Activated CD4-positive, alpha-beta T cell treated with anti-CD3 and anti-CD28 coated beads for 36 hours (primary cell): ENCODE measurements at regions not wholly inside any gene's neighbourhood (a gene's known extent, or its start where the extent isn't known, plus 50 kb on each side); places are given as distances from the start of the nearest gene placed in this dataset.
A peak's percentile ranks its signal among the peaks of the same experiment; 100 is the strongest.

Experiments
- ATAC-seq: fragments of 200-7000 bp; cut with Tn5 transposase; one replicate; pipeline ENCODE4 v1.10.0; 2021; ENCODE audit warnings: mild to moderate bottlenecking, moderate library complexity
- CTCF ChIA-PET: fragments of 350-600 bp; sonication (Branson Sonifier 250); formaldehyde crosslinking; loops from one replicate; lab custom pipeline; 2021; ENCODE audit warnings: antibody characterized with exemption; lab: Charles Lee
- POLR2A ChIA-PET: fragments of 350-600 bp; sonication (Branson Sonifier 250); formaldehyde crosslinking; loops from one replicate; lab custom pipeline; 2021; ENCODE audit warnings: antibody characterized with exemption, inconsistent platforms; lab: Charles Lee
- DNase-seq: peaks from one replicate; pipeline ENCODE4 v3.0.0-alpha.2; 2020
- H3K27ac Mint-ChIP-seq: one replicate; pipeline ENCODE4 v1.8.0; 2021; ENCODE audit warnings: mixed read lengths
- H3K27me3 Mint-ChIP-seq: one replicate; pipeline ENCODE4 v1.8.0; 2021; ENCODE audit warnings: mixed read lengths
- H3K36me3 Mint-ChIP-seq: one replicate; pipeline ENCODE4 v1.8.0; 2021; ENCODE audit warnings: low read depth, mixed read lengths
- H3K4me1 Mint-ChIP-seq: one replicate; pipeline ENCODE4 v1.8.0; 2021; ENCODE audit warnings: mixed read lengths
- H3K4me3 Mint-ChIP-seq: one replicate; pipeline ENCODE4 v1.8.0; 2021; ENCODE audit warnings: mild to moderate bottlenecking, moderate library complexity, mixed read lengths
- H3K9me3 Mint-ChIP-seq: one replicate; pipeline ENCODE4 v1.8.0; 2021; ENCODE audit warnings: low read depth, mixed read lengths
- intact Hi-C, 2 experiments: fragments of 100-400 bp; cut with DNase I in 1 of 2; cut with micrococcal nuclease in 1 of 2; formaldehyde crosslinking; loops; one replicate each; pipeline versions ENCODE4 v1.14.2 to v1.15.1; 2022 to 2024; cut with DNase I, micrococcal nuclease

GRCh38 chr7:16999541-17000267 lies 117.9 kb upstream of the AGR3 start:
- DNase-seq: peak; percentile 14
- intact Hi-C loops: loop anchor here in 1 of 2 experiments (5.0 kb wide), 1 partner anchor 138 kb away; no protein-coding TSS in a partner anchor
- peaks cover 2% of the 10 kb centered on the region for H3K27me3 Mint-ChIP-seq
- ATAC-seq: peak; percentile 98
- peaks cover 11% of the 10 kb centered on the region for H3K9me3 Mint-ChIP-seq
- H3K4me3 Mint-ChIP-seq: no peak overlapping the region
- peak overlapping the region; percentile 43 for H3K27ac Mint-ChIP-seq
- no peaks in the 10 kb centered on the region for H3K36me3 Mint-ChIP-seq
- ChIA-PET CTCF (interaction anchor here (0.6 to 2.6 kb wide), 3 partner anchors 10 to 16 kb away, joined by 3 to 10 read pairs (median 3); no protein-coding TSS in a partner anchor), POLR2A (no interaction called here)
- peaks cover 5% of the 10 kb centered on the region for H3K4me1 Mint-ChIP-seq

- no peaks in the 10 kb centered on the region for H3K36me3 Mint-ChIP-seq
- intact Hi-C loops: no loop called here
- peaks cover 8% of the 10 kb centered on the region for H3K4me1 Mint-ChIP-seq
- peaks cover 4% of the 10 kb centered on the region for H3K27me3 Mint-ChIP-seq
- ChIA-PET CTCF (no interaction called here), POLR2A (no interaction called here)
- H3K27ac Mint-ChIP-seq: no peak overlapping the region
- H3K4me3 Mint-ChIP-seq: no peak overlapping the region
- H3K9me3 Mint-ChIP-seq: no peaks in the 10 kb centered on the region
- DNase-seq (no peak), ATAC-seq (no peak)
Observed at GRCh38 chr7:17005271-17005670, 123.5 kb upstream of the AGR3 start.

GRCh38 chr7:17007841-17008240 lies 126.1 kb upstream of the AGR3 start:
- Mint-ChIP-seq H3K27me3 (peaks cover 2% of the 10 kb centered on the region), H3K4me1 (peaks cover 15% of the 10 kb centered on the region), H3K36me3 (no peaks in the 10 kb centered on the region), H3K27ac (no peak overlapping the region), H3K9me3 (no peaks in the 10 kb centered on the region), H3K4me3 (no peak overlapping the region)
- DNase-seq (no peak), ATAC-seq (no peak)
- intact Hi-C loops: loop anchor here in 1 of 2 experiments (2.0 kb wide), 1 partner anchor 291 kb away; the partner anchor contains the start of gene AHR
- CTCF ChIA-PET: interaction anchor here (1.1 to 1.4 kb wide), 3 partner anchors 26 to 293 kb away, joined by 3 read pairs; no protein-coding TSS in a partner anchor
- POLR2A ChIA-PET: no interaction called here

- ATAC-seq (peak; percentile 58), DNase-seq (no peak)
- POLR2A ChIA-PET: interaction anchor here (0.7 kb wide), 1 partner anchor 1325 kb away, joined by 3 read pairs; no protein-coding TSS in a partner anchor
- peaks cover 15% of the 10 kb centered on the region for H3K4me1 Mint-ChIP-seq
- H3K36me3 Mint-ChIP-seq: no peaks in the 10 kb centered on the region
- intact Hi-C loops: loop anchor here in 1 of 2 experiments (2.0 kb wide), 1 partner anchor 290 kb away; the partner anchor contains the start of gene AHR
- H3K4me3 Mint-ChIP-seq: no peak overlapping the region
- H3K27me3 Mint-ChIP-seq: peaks cover 2% of the 10 kb centered on the region
- no peaks in the 10 kb centered on the region for H3K9me3 Mint-ChIP-seq
- CTCF ChIA-PET: interaction anchor here (0.7 to 1.4 kb wide), 10 partner anchors 10 to 1336 kb away, joined by 3 to 4 read pairs (median 3); no protein-coding TSS in a partner anchor
- H3K27ac Mint-ChIP-seq: no peak overlapping the region
Observed at GRCh38 chr7:17009007-17009719, 127.4 kb upstream of the AGR3 start.

- no peak overlapping the region for H3K4me3 Mint-ChIP-seq
- no peak for DNase-seq
- H3K27ac Mint-ChIP-seq: no peak overlapping the region
- no peaks in the 10 kb centered on the region for H3K36me3 Mint-ChIP-seq
- no peaks in the 10 kb centered on the region for H3K9me3 Mint-ChIP-seq
- CTCF ChIA-PET: interaction anchor here (0.7 to 1.3 kb wide), 4 partner anchors 11 to 674 kb away, joined by 3 to 4 read pairs (median 4); no protein-coding TSS in a partner anchor
- peaks cover 15% of the 10 kb centered on the region for H3K4me1 Mint-ChIP-seq
- H3K27me3 Mint-ChIP-seq: peaks cover 2% of the 10 kb centered on the region
- ATAC-seq: no peak
- intact Hi-C loops: loop anchor here in 1 of 2 experiments (2.0 kb wide), 1 partner anchor 289 kb away; the partner anchor contains the start of gene AHR
- POLR2A ChIA-PET: no interaction called here
Observed at GRCh38 chr7:17009933-17010332, 128.2 kb upstream of the AGR3 start.

- Mint-ChIP-seq H3K9me3 (no peaks in the 10 kb centered on the region), H3K27ac (no peak overlapping the region), H3K27me3 (peaks cover 2% of the 10 kb centered on the region), H3K4me3 (no peak overlapping the region), H3K36me3 (no peaks in the 10 kb centered on the region), H3K4me1 (peaks cover 19% of the 10 kb centered on the region)
- DNase-seq: peak; percentile 7
- ChIA-PET CTCF (no interaction called here), POLR2A (no interaction called here)
- ATAC-seq: peak; percentile 73
- intact Hi-C loops: no loop called here
Observed at GRCh38 chr7:17010637-17011300, 129.0 kb upstream of the AGR3 start.

GRCh38 chr7:17013204-17013603 lies 131.4 kb upstream of the AGR3 start:
- CTCF ChIA-PET: no interaction called here
- Mint-ChIP-seq H3K27ac (no peak overlapping the region), H3K4me3 (no peak overlapping the region), H3K9me3 (no peaks in the 10 kb centered on the region), H3K4me1 (peaks cover 19% of the 10 kb centered on the region), H3K36me3 (no peaks in the 10 kb centered on the region), H3K27me3 (no peaks in the 10 kb centered on the region)
- ATAC-seq (no peak), DNase-seq (no peak)
- intact Hi-C loops: no loop called here
- POLR2A ChIA-PET: no interaction called here

GRCh38 chr7:17014686-17015085 lies 132.9 kb upstream of the AGR3 start:
- intact Hi-C loops: no loop called here
- H3K27me3 Mint-ChIP-seq: no peaks in the 10 kb centered on the region
- ChIA-PET POLR2A (no interaction called here), CTCF (interaction anchor here (0.7 to 1.5 kb wide), 2 partner anchors 22 to 40 kb away, joined by 3 to 4 read pairs; no protein-coding TSS in a partner anchor)
- no peaks in the 10 kb centered on the region for H3K36me3 Mint-ChIP-seq
- ATAC-seq: no peak
- no peak overlapping the region for H3K27ac Mint-ChIP-seq
- H3K9me3 Mint-ChIP-seq: no peaks in the 10 kb centered on the region
- no peak overlapping the region for H3K4me3 Mint-ChIP-seq
- peaks cover 15% of the 10 kb centered on the region for H3K4me1 Mint-ChIP-seq
- DNase-seq: no peak

GRCh38 chr7:17015598-17016031 lies 133.8 kb upstream of the AGR3 start:
- no peak overlapping the region for H3K27ac Mint-ChIP-seq
- no peak for DNase-seq
- H3K4me1 Mint-ChIP-seq: peaks cover 8% of the 10 kb centered on the region
- ATAC-seq: no peak
- no peak overlapping the region for H3K4me3 Mint-ChIP-seq
- intact Hi-C loops: no loop called here
- no peaks in the 10 kb centered on the region for H3K36me3 Mint-ChIP-seq
- no peaks in the 10 kb centered on the region for H3K9me3 Mint-ChIP-seq
- H3K27me3 Mint-ChIP-seq: no peaks in the 10 kb centered on the region
- CTCF ChIA-PET: interaction anchor here (1.1 kb wide), 1 partner anchor 10 kb away, joined by 3 read pairs; no protein-coding TSS in a partner anchor
- POLR2A ChIA-PET: no interaction called here

GRCh38 chr7:17016402-17017010 lies 134.7 kb upstream of the AGR3 start:
- H3K27me3 Mint-ChIP-seq: no peaks in the 10 kb centered on the region
- ChIA-PET POLR2A (no interaction called here), CTCF (interaction anchor here (1.1 kb wide), 1 partner anchor 9 kb away, joined by 3 read pairs; no protein-coding TSS in a partner anchor)
- intact Hi-C loops: no loop called here
- no peaks in the 10 kb centered on the region for H3K36me3 Mint-ChIP-seq
- H3K9me3 Mint-ChIP-seq: no peaks in the 10 kb centered on the region
- H3K4me1 Mint-ChIP-seq: peaks cover 4% of the 10 kb centered on the region
- ATAC-seq (no peak), DNase-seq (no peak)
- H3K4me3 Mint-ChIP-seq: no peak overlapping the region
- no peak overlapping the region for H3K27ac Mint-ChIP-seq
